Choroid plexus epithelial cell (primary cell): ENCODE measurements at regions not wholly inside any gene's neighbourhood (a gene's known extent, or its start where the extent isn't known, plus 50 kb on each side); places are given as distances from the start of the nearest gene placed in this dataset.

Experiments
- DNase-seq: peaks from one replicate; pipeline ENCODE4 v3.0.0-alpha.2; 2010; ENCODE audit warnings: low read depth
- H3K4me3 ChIP-seq: 2 replicates; pipeline ENCODE4 v1.5.1; 2011; ENCODE audit warnings: low read depth, mild to moderate bottlenecking, control low read depth, low read length, moderate library complexity
- TF ChIP-seq, protein P1 (sequence below): conservative IDR thresholded peaks from 2 replicates; pipeline ENCODE4 v1.5.1; 2011; ENCODE audit warnings: low read depth, mild to moderate bottlenecking, control low read depth, inconsistent platforms, low read length, moderate library complexity

- TF ChIP-seq, protein P1, sequence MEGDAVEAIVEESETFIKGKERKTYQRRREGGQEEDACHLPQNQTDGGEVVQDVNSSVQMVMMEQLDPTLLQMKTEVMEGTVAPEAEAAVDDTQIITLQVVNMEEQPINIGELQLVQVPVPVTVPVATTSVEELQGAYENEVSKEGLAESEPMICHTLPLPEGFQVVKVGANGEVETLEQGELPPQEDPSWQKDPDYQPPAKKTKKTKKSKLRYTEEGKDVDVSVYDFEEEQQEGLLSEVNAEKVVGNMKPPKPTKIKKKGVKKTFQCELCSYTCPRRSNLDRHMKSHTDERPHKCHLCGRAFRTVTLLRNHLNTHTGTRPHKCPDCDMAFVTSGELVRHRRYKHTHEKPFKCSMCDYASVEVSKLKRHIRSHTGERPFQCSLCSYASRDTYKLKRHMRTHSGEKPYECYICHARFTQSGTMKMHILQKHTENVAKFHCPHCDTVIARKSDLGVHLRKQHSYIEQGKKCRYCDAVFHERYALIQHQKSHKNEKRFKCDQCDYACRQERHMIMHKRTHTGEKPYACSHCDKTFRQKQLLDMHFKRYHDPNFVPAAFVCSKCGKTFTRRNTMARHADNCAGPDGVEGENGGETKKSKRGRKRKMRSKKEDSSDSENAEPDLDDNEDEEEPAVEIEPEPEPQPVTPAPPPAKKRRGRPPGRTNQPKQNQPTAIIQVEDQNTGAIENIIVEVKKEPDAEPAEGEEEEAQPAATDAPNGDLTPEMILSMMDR, result no peak
- no peak for DNase-seq
- H3K4me3 ChIP-seq, result no peak overlapping the region
Measured at GRCh38 chr20:24813496-24813895, 135.6 kb upstream of the CST7 start.

GRCh38 chr20:24813936-24814335 lies 135.1 kb upstream of the CST7 start:
- no peak overlapping the region for H3K4me3 ChIP-seq
- TF ChIP-seq, protein P1, result no peak
- DNase-seq, result no peak

GRCh38 chr20:24814556-24815195 lies 134.4 kb upstream of the CST7 start:
- TF ChIP-seq, protein P1, result no peak
- H3K4me3 ChIP-seq, result no peak overlapping the region
- DNase-seq, result no peak

GRCh38 chr20:24815196-24815815 lies 133.8 kb upstream of the CST7 start:
- TF ChIP-seq, protein P1, result no peak
- H3K4me3 ChIP-seq, result no peak overlapping the region
- no peak for DNase-seq

DNA sequence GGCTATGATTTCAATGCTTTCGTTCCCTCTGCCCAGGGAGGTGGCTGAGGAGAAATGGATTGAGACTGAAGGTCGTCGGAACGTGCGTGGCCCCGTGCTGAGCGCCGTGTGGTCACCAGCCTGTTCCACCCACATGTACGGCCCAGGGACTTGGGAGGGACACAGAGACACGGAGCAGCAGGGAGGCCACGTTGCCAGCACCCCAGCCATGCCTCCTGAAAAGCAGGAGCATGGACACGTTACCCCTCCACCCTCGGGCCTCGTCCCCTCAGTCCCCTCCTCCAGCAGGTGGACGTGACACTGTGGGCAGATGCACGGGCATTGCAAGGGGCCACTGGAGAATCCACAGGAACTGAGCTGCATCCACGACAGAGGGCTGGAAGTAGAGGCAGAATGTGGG lies 133.1 kb upstream of the CST7 start:
- TF ChIP-seq, protein P1, result no peak
- no peak for DNase-seq
- no peak overlapping the region for H3K4me3 ChIP-seq

DNA sequence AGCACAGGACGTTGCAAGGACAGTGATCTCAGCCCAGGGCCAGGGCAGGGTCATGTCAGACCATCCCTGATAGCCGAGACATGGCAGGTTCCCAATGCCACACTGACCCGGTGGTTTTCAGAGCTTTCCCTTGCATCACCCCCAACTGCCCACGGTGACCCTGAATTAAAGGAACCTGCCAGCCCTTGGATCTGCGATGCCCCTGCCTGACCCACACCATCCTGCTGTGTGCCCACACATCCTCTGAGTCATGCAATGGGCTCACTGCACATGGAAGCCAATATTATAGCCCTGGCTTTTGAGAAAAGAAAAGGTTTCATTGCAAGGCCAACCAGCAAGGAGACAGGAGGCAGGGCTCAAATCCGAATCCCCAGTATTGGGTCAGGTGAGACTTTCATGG lies 132.6 kb upstream of the CST7 start:
- TF ChIP-seq, protein P1, result no peak
- DNase-seq, result no peak
- no peak overlapping the region for H3K4me3 ChIP-seq

- no peak for DNase-seq
- TF ChIP-seq, protein P1, result no peak
- H3K4me3 ChIP-seq, result no peak overlapping the region
Measured at GRCh38 chr20:24816907-24817306, 132.2 kb upstream of the CST7 start.
